ENCODE measurements at regions not wholly inside any gene's neighbourhood (a gene's known extent, or its start where the extent isn't known, plus 50 kb on each side); places are given as distances from the start of the nearest gene placed in this dataset.

DNA sequence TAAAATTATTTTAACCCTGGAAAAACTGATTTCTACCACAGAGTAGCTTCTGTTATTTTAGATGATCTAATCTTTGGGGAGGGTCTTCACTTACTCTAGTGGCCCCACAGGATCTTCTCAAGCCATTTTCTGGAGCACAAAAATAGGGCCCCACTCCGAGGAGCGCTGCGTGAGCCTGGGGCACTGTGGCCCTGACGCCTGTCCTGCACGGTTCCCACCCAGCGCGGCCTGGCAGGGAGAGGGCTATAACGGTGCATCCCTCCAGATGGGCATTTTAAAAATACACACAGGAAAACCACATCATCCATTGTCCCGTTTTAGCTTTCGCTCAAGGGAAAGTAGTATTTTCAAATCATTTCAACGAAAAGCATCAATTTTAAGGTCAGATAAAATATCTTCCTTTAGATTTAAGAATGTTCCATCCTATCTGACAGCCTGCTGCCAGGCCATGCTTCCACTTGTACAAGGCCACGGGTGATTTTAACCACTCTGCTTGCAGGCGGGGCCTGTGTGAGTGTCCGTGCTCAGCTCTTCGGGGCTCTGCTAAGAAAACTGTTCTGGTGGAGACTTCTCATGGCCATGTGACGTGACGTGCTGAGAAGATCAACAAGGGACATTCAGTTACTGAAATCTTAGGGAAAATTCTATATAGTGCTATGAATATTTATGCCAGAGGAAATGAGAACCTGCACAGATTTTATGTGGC, 683.8 kb upstream of the SGCG start:
- DNase-seq (ENCODE audit: low spot score), result no peak

DNA sequence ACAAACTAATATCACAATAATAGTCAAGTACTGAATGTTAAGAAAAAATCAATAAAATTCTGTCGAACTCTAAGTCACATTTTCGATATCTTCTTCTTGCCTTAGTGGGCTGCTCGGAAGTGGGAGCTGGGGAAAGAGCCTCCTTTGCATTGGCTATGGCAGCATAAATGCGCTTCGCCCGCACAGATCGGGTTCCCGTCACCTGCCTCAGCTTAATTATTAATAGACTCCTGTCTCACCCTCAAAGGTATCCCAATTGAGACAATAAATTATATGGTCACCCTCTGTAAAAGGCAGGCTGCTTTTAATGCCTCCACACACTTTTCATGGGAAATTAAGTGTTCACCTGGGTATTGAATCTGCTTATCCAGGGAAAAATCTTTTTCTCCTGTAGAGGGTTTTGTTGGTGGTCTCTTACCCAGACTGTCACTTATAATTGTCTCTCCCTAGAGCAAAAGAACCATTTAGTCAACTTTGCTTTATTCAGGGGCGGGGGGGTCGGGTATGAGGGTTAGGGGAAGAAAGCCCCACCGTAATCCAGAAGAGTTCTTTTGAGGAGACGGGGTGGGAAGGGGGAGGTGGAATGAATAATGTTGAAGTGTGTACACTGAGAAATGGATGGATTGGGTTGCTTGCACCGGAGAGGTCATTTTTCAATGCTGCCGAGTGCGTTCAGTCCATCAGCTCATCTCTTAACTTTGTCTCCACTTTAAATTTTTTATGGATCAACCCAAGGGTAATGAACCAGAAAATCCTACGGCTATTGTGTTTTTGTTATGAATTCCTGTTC, 682.6 kb upstream of the SGCG start:
- no peak for DNase-seq (ENCODE audit: low spot score)

DNA sequence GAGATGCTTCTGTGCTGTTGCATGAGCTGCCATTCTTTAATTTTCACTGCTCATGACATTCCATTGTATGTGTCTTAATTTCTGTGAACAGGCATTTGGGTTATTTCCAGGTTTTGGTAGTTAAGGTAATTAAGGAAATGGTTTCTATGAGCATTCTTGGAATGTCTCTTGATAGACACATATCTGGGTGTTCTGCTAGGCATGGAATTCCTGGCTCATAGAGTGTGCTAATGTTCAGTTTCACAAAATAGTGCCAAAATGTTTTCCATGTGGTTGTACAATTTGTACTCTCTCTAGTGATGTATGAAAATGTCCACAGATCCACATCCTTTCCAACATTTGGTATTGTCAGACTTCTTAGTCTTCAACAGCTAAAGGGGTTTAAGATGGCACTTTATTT, 680.9 kb upstream of the SGCG start:
- no peak for DNase-seq (ENCODE audit: low spot score)

DNA sequence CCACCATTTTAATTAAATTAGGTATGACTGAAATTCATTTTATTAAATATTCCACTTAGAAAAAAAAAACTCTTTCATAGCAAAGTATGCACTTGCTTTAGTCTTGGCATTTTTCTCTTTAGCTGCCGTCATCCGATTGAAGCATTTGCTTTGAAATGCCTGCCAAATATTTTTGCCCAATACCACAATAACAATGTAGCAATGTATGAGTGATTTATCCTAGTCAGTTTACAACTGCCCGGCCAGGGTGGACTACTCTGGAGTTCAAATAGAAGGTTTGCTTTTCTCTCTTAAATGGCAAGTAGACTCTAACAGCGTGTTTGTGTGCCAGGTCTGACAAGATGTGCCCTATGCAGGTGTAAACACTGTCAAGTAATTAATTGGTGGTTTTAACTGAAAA, 675.3 kb upstream of the SGCG start:
- DNase-seq (ENCODE audit: low spot score), result no peak

DNA sequence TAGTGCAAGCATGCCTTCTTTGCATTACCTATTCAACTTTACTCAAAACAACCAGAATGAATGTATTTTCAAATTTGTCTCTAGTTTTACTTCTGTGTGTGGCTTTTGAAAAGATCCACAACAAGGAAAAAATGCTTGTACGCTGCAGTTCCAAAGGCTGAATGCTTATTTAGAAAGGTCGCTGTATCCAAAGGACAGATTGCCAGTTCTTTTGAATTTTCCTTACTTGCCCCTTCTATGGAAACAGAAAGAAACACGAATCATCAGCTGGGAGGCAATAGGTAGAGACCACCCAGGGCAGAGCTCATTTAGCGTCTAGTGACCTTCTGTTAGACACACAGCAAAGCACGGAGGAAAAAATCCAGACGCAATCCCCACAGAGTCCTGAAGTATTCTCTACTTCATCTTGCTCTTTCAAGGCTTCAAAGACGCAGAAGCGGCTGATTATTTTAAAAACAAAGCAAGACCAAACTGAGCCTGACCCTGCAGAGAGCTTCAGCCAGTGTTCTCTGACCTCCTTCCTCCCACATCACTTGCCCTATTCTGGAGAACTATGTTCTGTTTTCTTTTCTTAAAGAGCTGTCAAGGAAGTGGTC, 674.6 kb upstream of the SGCG start:
- no peak for DNase-seq (ENCODE audit: low spot score)

DNA sequence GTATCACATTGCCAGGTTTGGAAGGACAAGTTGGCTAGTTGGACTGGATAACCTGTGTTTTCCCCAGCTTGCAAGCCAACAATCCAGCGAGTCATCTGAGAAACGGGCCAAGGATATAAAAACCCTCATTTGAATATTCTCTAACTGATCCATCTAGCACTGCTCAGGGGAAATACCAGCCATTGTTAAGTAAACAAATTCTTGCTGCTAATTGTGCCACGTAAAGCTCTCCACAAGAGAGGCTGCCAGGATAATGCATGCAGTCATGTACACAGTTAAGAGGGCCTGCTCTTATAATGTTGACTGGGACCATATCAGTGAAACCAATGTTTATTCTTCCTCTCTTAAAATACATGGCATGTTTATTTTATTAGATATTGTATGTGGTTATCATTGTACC, 663.2 kb upstream of the SGCG start:
- no peak for DNase-seq (ENCODE audit: low spot score)

DNA sequence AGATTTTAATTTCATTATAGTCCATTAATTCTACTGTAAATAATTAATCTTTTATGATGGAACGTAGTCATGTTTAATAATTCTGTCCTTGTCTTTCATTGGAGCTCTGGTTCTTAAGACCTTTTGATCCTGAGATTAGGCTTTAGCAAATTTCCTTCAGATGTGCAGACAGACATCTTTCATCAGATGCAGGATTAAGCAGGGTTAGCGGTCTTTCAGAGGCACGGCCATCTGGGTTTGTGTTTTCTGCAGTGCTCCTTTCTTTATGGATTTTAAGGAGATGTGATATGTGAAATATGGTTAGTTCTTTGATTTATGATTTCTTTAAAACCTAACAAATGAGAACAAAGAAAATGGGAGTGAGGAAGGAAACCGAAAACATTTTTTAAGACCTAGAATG, 643.9 kb upstream of the SGCG start:
- DNase-seq (ENCODE audit: low spot score), result no peak

DNA sequence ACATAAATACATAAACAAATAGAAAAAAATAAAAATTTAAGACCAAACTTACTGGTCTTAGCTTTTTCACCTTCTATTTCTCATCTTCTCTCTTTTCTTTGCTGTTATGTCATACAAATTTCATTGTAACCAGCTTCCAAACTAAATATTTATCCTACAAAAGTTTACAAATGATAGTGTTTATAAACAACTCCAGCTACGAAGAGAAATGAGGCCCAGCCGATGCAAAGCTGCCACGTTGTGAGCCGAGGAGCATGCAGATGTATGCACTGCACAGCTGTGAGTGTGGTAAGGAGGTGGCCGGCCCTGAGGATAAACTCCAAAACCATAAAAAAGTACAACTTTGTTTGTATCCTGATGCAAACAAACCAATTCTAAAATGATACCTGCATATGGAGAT, 642.4 kb upstream of the SGCG start:
- DNase-seq (ENCODE audit: low spot score), result no peak

DNA sequence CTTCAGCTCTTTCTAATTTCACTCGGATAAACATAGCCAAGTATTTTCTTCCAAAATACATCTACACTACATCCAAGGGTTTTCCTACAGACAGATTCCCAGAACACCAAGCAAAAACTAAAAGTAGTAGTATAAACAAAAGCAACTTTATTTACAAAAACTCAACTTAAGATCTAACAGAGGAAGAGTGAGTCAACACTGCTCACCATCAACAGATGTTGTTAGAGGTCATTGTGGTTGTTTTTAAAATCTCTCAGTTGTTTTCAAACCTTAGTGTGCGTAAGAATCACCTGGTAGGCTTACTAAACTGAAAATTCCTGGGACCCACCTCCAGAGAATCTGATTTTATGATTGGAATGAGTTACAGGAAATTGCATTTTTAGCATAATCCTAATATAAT, 631.7 kb upstream of the SGCG start:
- no peak for DNase-seq (ENCODE audit: low spot score)

DNA sequence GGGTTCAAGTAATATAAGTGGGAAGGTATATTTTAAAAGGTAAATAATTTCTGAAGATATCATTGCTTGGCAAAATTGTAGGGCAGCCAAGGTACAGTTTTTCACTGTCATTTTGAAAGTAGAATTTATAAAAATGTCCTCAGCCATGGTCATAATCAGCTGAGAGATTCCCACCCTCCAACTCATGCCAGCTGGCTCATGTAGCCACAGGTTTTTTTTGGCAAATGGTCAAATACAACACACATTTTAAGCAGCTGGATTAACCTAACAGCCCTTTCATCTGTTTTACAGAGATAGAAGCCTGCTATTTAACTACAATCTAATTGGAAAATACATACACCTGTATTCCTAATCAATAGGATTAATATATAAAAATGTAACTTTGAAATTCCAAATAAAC, 619.2 kb upstream of the SGCG start:
- DNase-seq (ENCODE audit: low spot score), result no peak

DNA sequence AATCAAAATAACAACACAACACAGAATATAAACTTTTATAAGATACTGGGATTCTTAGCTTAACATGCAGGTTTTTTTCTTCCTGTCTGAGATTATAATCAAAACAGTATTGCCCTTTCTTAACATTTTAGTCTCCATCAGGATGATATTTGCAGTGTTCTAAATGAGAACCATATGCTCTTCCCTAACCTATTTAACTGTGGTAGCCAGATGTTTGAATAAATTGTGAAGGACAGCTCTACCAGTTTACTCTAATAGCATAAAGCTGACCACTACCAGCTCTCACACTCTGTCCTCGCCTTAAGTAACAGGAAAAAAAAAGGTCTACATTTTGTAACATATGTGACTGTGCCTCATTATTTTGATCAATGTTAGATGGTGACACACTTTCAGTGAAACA, 618.7 kb upstream of the SGCG start:
- DNase-seq (ENCODE audit: low spot score), result no peak

DNA sequence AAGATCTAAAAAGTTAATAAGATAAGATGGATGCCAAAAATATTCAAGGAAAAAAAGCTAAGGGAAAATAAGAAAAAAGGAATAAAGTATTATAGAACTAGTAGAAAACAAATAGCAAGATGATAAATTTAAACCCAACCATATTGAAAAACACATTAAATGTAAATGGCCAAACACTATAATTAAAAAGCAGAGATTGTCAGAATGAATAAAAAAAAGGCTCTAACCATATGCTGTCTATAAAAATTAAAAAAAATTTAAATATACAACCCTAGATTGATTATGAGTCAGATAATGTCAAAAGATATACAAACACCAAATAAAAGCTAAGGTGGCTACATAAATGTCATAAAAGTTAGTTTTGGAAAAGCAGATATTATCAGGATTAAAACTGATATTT, 617.5 kb upstream of the SGCG start:
- DNase-seq (ENCODE audit: low spot score), result no peak

DNA sequence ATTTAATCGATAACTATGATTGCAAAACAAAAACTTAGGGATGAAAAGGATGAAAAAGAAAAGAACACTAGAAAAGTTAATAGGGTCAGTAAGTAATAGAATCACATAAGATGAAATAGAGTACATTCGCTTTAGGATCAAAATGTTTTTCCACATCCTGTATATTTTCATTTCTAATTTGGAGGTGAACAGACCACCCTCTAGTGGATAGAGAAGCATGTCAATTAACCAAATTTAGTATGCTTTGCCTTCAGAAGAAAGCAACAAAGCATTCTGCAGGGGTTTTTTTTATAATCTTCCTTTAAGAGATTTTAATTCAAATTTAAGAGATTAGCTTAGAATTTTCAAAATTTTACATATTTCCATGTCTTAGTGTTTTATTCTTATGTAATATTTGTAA, 611.0 kb upstream of the SGCG start:
- DNase-seq (ENCODE audit: low spot score), result no peak

DNA sequence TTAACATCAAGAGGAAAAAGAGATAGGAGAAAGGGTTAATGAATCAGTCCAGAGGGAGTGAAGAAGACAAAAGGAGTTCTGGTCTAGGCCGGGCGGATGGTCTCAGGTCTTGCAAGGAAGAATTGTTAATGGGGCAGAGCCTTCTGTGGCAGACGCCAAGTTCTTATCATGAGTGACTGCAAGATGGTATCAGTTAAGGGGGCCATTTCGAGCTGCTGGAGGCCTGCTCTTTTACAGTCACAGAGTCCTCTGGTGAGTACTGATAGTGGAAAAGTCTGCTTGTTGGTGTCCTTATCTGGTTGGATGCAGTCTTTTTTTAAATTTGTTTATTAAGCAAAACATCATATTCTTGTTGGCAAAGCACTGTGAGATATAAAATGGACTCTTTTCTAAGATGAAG, 590.9 kb upstream of the SGCG start:
- DNase-seq (ENCODE audit: low spot score), result no peak

DNA sequence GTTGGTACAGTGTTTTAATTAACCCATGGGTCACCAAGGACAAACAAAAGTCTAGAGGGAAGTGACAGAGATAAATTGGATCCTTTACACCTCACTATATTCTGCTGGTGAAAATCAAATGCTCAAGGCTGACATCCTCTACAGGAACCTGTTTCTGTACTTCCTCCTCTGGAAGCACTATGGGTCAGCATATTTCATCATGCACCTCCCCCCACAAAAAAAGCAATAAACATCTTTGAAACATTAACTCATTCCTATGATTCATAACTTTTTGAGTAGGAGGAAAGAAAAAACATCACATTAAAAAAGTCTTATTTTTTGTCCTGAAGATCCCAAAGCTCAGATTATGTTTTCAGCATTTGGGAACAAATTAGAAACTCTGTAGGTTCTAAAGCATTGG, 588.3 kb upstream of the SGCG start:
- no peak for DNase-seq (ENCODE audit: low spot score)

DNA sequence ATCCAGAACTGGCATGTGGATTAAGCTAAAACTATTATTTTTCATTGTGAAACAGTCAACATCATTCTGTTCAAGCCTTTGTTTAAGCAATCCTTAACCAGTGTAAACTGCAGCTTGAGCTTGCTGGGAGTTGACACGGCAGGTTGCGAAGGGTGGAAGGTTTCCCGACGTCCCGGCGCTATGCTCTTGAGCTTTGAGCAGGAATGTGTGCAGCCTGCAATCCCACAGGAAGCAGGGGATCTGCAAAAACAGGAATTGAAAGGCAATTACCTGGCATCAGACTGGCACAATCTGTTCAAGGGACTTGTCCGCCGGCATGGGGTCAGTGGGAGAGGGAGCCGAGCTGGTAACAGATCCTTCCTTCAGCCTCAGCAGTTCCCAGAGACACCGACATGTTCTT, 586.7 kb upstream of the SGCG start:
- DNase-seq (ENCODE audit: low spot score), result no peak

DNA sequence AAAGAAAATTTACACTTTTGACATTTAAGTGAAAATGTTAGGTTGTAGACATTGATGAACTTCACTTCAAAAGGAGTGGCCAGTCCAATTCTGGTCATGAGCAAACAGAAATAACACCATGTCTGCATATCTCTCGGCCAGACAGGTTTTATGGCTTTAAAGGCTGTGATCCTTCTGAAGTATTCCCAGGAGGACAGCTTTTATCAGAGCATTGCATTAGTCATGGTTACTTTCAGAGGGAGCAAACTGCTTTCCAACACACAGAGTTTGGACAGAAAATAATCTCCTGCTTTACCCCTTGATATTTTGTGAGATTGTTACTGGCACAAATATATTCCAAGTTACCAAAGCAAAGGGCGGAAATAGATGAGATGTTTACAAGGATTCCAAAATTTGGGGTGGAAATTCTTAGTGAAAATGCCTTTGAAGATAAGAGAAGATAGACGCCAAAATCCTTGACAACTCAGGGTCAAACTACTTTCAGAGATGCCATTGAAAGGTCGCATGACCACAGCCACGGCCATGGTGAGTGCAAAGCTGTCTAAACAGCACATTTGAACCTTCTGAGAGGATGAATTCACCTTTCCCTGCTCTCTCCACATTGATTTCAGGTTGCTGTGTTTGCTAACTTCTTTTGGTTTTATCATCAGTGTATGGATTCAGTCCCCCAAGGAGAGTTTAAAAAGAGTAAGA, 584.5 kb upstream of the SGCG start:
- no peak for DNase-seq (ENCODE audit: low spot score)

DNA sequence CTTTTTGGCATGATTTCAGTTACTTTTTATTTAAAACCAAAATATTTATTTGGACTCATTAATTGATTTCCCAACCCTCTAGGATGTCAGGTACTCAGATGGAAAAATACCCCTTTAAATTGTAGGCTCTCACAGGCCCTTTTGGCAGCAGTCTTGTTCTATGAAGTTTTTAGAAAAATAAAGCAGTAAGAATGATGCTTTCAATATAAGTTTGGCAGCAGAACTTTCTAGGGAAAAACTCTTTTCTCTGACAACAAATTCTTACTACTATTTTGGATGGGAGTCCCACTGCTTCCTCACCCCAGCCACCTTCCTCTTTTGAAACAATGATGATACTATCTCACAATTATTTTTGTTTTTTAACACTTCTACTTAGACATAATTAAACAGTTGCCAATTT, 581.6 kb upstream of the SGCG start:
- DNase-seq (ENCODE audit: low spot score), result no peak

DNA sequence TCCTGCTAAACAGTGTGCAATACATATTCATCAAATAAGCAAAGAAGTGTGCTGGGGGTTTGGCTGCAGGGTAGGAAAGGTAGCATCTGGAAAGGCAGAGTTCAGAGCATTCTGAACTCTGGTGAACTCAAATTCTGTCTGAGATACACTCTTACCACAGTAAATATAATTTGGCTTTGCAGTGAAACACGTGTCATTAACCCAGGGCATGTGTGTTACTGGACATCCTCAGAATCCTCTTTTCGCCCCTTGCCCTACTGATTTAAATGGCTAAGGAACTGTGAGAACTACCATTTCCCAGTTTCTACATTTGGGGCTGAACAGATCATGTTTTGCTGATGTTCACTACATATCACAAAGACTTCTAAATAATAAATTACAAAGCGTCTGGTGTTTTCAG, 562.8 kb upstream of the SGCG start:
- DNase-seq (ENCODE audit: low spot score), result no peak

DNA sequence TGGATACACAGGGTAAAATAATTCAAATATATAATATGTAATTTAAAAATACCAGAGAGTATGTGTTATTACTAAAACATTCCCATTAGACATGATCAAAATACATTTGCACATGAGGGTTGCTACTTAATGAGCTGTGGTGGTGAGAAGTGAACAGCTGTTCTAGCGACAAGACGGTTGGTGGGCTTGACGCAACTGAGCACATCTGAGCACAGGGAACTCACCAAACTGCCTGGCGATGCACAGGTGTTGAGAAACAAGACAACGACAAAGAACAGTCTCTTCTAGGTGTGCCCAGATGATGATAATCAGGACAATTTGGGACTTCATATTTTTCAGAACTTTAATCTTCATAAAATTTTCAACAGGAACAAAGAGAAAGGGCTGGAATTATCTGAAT, 555.1 kb upstream of the SGCG start:
- DNase-seq (ENCODE audit: low spot score), result no peak

DNA sequence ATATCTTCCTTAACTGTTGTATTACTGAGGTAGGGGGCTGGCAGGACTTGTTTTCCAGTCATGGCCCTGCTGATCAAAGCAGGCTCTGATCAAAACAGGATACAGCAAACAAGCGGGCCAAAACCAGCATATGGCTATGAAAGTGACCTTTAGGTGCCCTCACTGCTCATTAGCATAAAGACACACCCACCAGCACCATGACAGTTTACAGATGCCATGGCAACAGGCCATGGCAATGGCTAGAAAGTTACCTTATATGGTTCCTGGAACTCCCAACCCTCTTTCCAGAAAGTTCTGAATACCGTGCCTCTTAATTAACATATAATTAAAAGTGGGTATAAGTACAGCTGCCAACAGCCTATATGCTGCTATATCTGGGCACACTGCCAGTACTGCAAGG, 551.4 kb upstream of the SGCG start:
- no peak for DNase-seq (ENCODE audit: low spot score)

DNA sequence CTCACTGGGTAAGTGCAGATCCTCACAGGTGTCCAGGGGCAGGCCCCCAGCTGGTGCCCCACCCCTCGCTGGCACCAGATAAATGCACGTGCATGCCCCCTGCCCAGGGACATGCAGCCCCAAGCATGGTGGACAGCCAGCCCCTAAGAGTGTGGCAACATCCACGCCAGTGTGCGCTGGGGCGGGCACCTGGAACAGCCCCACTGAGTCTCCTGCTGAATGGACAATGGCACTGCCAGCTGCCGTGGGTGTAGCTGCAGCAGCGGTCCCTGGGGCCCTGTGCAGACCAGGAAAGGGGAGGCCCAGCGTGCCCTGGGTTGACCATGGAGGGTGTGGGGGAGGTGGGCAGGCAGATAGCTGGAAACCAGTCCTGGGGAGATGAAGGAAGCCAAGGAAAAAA, 538.7 kb upstream of the SGCG start:
- no peak for DNase-seq (ENCODE audit: low spot score)

DNA sequence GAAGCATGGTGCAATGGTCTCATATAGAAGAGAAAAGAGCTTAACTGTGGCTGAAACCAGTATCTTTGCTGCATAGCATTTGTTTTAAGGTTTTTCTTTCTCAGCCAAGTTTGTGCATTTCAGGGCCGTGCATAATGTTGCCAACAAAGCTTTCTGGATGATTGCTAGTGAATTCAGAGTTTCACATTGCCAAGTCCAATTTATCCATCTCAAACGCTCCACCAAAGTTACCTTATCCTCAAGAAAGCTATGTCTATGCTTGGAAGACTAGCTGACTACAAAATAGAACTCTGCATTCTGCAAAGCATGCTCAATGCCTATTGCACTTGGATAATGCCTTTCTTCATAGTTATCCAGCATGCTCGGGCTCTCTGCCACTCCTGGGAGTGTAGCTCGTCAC, 535.8 kb upstream of the SGCG start:
- no peak for DNase-seq (ENCODE audit: low spot score)

Data from A172 (cell line).